ENCODE measurements at regions not wholly inside any gene's neighbourhood (a gene's known extent, or its start where the extent isn't known, plus 50 kb on each side); places are given as distances from the start of the nearest gene placed in this dataset.

- no peak for DNase-seq
Measured at GRCh38 chr2:160870729-160871465, 289.3 kb upstream of the TANK start.

DNA sequence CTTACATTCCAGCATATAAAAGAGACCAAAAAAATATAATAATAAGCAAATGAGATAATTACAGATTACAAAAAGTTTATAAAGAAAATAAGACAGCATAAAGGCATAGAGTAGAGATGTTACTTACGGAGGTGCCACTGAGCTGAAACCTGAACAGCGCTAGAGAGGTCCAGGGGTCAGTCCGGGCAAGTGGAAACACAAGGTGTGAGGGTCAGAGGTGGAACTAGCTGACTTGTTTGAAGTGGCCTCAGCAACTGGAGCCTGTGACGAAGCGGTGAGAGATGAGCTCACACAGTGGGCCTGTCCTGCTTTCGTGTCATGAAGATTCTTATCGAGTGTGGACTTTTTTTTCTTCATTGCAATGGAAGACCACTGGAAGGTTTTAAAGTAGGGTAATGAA is 288.3 kb upstream of the TANK start:
- DNase-seq = no peak

GRCh38 chr2:160876029-160876428 is 284.2 kb upstream of the TANK start:
- no peak for DNase-seq

DNA sequence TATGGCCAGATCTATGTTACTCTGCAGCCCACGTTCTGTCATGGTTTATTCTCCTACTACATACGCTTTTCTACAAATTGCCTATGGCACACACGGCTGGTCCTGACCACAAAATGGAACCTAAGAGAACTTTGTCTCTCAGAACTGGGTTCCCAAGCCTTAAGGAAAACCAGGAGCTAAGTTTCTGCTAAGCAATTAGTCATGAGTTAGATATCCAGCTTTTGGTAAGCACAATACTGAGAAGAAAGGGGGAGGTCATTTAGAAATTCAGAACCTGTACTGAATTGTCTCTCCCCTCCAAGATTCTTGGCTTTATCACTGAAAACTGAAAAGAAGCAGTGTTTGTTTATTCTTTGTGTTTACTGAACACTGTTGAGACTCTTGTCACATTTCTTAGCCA is 283.5 kb upstream of the TANK start:
- no peak for DNase-seq

- DNase-seq = no peak
Measured at GRCh38 chr2:160878618-160879017, 281.6 kb upstream of the TANK start.

GRCh38 chr2:160882906-160883305 is 277.3 kb upstream of the TANK start:
- no peak for DNase-seq

DNA sequence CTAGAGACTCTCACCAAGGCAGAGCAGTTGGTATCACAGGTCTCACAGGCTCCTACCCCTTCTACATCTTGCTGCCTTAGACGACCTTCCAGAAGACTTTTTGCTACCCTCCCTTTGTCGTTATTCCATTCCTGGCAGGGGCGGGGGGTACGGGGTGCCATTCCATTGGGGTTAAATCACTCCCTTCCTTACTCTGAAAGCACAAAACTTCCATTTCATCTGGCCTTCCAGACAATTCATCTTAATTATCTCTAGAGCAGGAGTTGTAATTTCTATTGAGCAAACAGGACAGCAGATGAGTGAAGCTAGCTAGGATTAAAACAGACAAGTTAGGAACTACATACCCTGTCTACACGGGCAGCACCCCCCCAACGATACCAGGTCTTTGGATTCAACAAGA is 276.2 kb upstream of the TANK start:
- no peak for DNase-seq

DNA sequence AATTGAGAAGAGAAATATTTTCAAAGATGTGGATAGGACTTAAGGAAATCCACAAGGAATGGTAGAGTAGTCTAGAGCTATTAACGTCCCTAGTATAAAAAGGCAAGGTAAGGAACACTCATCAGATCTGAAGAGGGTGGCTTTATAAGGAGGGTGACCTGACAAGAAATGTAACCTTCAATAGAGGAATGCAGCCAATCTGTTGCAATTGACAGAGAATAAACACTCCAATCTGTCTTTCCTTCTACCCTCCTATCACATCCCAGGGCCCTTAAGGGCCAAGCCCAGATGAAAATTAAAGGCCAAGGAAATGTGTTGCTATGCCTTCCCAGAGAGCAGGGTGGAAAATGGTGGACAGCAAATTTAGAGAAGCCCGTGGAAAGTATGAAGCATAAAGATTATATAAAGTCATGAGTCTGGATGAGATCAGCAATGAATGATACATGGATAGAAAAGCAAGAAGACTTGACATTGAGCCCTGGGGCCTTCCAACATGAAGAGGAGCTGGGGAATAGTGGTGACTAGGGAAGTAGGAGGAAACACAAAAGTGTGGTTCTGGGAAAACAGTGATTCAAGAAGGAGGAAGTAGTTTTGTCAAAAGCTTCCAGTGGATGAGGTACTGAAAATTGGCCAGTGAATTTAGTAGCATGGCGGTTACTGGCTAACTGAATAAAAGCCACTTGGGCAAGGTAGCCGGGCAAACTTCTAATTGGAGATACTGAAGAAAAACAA is 270.6 kb upstream of the TANK start:
- DNase-seq = no peak

DNA sequence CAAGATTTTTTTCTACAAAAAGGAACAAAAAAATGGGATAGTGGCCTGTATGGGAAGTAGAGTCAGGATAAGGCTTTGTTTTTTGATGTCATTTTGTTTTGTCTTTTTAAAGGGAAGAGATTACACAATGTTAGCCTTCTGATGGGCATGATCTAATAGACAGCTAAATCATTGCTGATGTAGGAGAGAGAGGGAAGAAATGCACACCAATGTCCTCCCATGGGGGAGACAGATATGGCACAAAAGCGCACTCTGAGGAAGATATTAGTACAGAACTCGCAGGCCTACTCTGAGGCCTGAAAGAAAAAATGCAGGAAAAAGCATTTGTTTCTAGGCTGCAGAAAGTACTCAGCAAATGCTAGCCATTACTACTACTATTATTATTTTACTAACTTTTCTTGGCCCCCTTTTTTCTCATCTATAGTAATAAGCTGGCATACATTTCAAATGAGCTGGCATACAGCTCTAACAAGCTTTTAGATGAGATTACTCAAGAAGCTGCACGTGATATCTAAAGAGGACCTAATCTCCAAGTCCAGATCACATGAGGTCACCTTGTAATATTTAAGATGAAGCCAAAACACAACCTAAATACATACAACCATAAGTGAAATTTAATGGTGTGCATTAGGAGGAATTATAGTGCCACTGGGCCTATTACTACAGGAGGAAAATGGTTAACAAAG is 269.4 kb upstream of the TANK start:
- DNase-seq = no peak

- DNase-seq = no peak
Measured at GRCh38 chr2:160891353-160891740, 268.9 kb upstream of the TANK start.

GRCh38 chr2:160892204-160892603 is 268.0 kb upstream of the TANK start:
- no peak for DNase-seq

DNA sequence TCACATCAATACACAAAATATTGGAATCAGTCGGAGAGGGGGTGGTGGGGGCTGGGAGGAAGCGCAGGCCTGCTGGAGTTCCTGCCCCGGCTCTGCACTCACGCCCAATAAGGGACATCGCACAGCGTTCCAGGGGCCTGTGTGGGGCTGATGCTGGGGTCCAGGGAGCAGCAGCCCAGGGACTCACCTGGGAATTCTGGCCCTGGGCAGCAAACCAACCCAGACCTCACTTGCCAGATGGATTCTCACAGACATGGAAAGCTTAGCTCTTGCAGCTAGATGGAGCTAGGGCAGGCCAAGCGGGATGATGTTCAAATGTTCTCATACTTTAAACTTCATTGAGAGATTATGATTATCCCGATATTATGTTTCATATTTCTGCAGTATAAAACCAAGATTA is 266.6 kb upstream of the TANK start:
- no peak for DNase-seq

DNA sequence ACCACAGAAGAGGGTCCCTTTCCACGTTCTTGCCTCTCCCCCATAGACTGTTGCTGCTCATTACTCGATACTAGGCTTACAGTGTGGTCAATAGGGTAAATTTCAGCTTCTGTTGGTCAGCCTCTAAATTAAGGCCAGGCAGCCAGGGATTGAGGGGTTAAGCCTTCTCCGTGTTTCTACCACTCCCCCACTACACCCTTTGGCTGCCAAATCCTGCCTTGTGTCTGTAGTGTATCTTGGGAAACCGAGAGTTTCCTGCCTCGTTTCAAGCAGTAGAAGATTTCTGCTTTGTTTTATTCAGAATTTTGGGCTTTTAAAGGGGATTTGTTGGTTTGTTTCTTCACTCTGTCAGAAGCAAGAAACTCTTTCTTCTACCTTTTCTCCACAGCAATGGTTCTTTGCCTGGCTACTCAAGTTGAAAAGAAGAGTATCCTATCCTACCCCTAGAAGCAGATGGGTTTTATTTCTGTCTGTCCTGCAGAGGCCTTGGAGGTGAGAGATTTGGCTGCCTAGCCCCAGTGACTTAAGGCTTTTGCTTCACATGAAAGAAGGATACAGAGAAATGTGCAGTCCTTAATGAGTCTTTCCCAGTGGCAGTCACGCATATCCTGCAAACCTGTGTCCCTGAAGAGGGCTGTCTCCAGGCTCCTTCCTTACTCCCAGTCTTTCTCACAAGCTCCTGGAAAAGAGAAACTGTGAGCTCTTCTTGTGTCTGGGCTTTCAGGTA is 261.5 kb upstream of the TANK start:
- no peak for DNase-seq

DNA sequence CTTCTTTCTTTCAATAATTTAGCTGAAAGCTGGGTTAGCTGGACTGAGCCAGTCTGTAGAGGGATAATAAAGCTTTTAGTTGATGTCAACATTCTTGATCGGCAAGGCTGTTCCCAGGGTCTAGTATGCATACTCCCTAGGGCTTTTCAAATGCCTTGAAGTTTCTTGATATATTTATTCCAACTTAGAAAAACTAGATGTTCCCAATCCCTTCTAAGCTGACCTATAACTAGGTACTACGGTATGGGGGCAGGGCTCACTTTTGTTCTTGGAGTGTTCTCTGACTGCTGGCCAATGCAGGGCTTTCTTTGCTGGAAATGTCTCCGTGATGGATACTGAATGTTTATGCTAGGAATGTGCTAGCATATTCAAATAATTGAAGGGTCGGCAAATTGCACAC is 258.6 kb upstream of the TANK start:
- DNase-seq = no peak

GRCh38 chr2:160905862-160906261 is 254.4 kb upstream of the TANK start:
- no peak for DNase-seq

DNA sequence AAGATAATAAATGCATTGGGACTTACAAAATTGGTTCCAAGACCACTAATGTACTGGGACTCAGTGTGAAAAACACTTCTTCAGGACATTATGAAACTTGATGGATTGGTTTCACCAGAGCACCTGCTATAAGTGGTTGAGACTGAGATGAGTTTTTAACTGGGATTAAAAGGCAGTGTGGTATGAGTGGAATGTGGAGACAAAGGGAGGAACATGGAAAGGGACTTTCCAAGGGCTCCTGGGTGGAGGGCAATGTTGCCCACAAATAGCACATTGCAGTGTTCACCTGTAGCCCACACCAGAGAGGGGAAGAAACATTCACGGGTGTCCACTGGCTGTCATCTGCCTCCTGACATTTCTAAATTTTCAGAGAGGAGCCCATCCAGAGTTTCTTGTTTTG is 253.3 kb upstream of the TANK start:
- no peak for DNase-seq

DNA sequence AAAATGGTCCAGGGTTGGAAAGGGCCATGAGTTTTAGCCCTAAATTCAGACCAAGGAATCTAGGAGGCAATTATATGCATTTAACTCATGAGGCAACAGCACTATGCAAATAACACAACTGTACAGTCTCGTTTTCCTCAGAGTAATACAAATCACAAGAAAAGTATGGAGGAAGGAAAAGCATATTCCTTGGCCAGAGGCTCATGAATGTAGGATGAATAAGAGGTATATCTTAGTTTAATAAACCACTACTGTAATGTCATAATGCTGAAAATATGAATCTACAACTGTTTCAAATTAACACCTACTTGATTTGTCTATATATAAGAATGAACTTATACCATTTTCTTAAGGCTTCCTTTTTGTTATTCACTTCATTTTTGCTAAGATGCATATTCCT is 252.5 kb upstream of the TANK start:
- DNase-seq = no peak

DNA sequence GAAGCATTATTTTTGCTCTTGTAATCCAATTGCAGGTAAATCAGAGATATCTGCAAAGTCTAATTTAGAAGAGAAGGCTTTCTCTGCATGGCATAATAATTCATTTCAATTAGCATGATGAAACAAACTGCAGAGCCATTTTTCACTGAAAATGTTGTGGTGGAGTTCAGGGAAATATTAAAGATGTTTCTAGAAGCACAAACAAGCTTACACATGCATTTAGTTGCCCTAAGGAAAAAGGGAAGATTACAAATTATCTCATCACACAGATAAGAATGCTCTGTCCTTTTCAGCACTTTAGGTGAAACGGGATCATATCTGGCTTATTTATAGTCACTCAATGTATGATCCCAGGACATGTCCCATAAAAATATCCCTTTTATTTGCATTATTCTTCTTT is 252.1 kb upstream of the TANK start:
- no peak for DNase-seq

GRCh38 chr2:160909781-160910242 is 250.4 kb upstream of the TANK start:
- DNase-seq = no peak

DNA sequence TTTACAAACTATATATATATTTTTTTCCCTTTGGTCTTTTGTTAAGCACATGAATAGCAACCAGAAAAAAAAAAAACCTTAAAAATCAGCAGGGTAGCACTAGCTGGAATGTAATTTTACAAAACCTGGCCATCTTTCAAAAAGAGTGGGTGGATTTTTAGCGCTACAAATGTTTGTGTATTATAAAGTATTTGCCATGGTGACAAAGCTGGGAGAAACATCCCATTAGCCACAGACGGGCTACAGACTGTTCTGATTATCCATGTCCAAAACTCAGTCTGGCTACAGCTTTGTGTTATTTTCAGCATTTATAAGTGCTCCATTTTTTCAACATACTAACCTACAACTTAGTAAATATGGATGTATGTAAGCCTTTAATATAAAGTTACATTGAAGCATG is 249.5 kb upstream of the TANK start:
- no peak for DNase-seq

- DNase-seq = no peak
Measured at GRCh38 chr2:160911258-160911657, 249.0 kb upstream of the TANK start.

GRCh38 chr2:160912276-160912675 is 248.0 kb upstream of the TANK start:
- no peak for DNase-seq

Data from hypothalamus (tissue), 51 donors.